ENCODE measurements at regions not wholly inside any gene's neighbourhood (a gene's known extent, or its start where the extent isn't known, plus 50 kb on each side); places are given as distances from the start of the nearest gene placed in this dataset.

- TF ChIP-seq CTCF (optimal IDR thresholded peaks at IDR 0.05 in 1 of 3, IDR thresholded peaks at IDR 0.05 in 1 of 3, conservative IDR thresholded peaks at IDR 0.05 in 1 of 3; ENCODE audit: extremely low read depth in 1 of 3, insufficient read depth in 2 of 3, low read length in 3 of 3) (no peak), EZH2 (IDR thresholded peaks at IDR 0.05; ENCODE audit: low read length) (no peak)
Observed at GRCh38 chr3:160088492-160089137, 100.0 kb downstream of the IL12A start.
